T-helper 2 cell treated with Interferon-gamma antibody and Interleukin-4, amounts not matched to agents 5 μg/mL and 100 μg/mL, for 36 hours (primary cell): ENCODE measurements at regions not wholly inside any gene's neighbourhood (a gene's known extent, or its start where the extent isn't known, plus 50 kb on each side); places are given as distances from the start of the nearest gene placed in this dataset.
"Not testable (repeated sequence)": the region's sequence is repeated elsewhere in the genome, so short reads cannot be mapped to it uniquely, and the experiment has no call there.

ENCODE experiments used
- DNase-seq: peaks from one replicate; pipeline ENCODE4 v3.0.0; 2021; ENCODE audit warnings: low spot score
- H3K27ac Mint-ChIP-seq: one replicate; pipeline ENCODE4 v1.8.0; 2021; ENCODE audit warnings: mild to moderate bottlenecking, mixed read lengths
- H3K27me3 Mint-ChIP-seq: one replicate; pipeline ENCODE4 v1.8.0; 2021; ENCODE audit warnings: low read depth, mixed read lengths
- H3K36me3 Mint-ChIP-seq: one replicate; pipeline ENCODE4 v1.8.0; 2021; ENCODE audit warnings: low read depth, mixed read lengths
- H3K4me1 Mint-ChIP-seq: one replicate; pipeline ENCODE4 v1.8.0; 2021; ENCODE audit warnings: low read depth, mixed read lengths
- H3K4me3 Mint-ChIP-seq: one replicate; pipeline ENCODE4 v1.8.0; 2022; ENCODE audit warnings: mild to moderate bottlenecking, moderate library complexity, mixed read lengths
- H3K9me3 Mint-ChIP-seq: one replicate; pipeline ENCODE4 v1.8.0; 2021; ENCODE audit warnings: mixed read lengths

- DNase-seq = no peak
- H3K9me3 Mint-ChIP-seq = peaks cover 20% of the 10 kb centered on the region
- H3K27ac Mint-ChIP-seq = no peak overlapping the region
- no peak overlapping the region for H3K4me3 Mint-ChIP-seq
- no peaks in the 10 kb centered on the region for H3K36me3 Mint-ChIP-seq
- no peaks in the 10 kb centered on the region for H3K27me3 Mint-ChIP-seq
- no peaks in the 10 kb centered on the region for H3K4me1 Mint-ChIP-seq
Observed at GRCh38 chr18:10354241-10354811, 100.1 kb upstream of the APCDD1 start.

GRCh38 chr18:10354890-10355289 is 99.5 kb upstream of the APCDD1 start:
- Mint-ChIP-seq H3K27ac (no peak overlapping the region), H3K27me3 (no peaks in the 10 kb centered on the region), H3K4me3 (no peak overlapping the region), H3K4me1 (no peaks in the 10 kb centered on the region), H3K9me3 (peaks cover 20% of the 10 kb centered on the region), H3K36me3 (no peaks in the 10 kb centered on the region)
- DNase-seq = no peak

GRCh38 chr18:10356999-10357398 is 97.4 kb upstream of the APCDD1 start:
- not testable (repeated sequence) for H3K4me1 Mint-ChIP-seq, H3K27ac Mint-ChIP-seq, DNase-seq, H3K36me3 Mint-ChIP-seq, H3K27me3 Mint-ChIP-seq, H3K4me3 Mint-ChIP-seq
- peaks cover 20% of the 10 kb centered on the region for H3K9me3 Mint-ChIP-seq

DNA sequence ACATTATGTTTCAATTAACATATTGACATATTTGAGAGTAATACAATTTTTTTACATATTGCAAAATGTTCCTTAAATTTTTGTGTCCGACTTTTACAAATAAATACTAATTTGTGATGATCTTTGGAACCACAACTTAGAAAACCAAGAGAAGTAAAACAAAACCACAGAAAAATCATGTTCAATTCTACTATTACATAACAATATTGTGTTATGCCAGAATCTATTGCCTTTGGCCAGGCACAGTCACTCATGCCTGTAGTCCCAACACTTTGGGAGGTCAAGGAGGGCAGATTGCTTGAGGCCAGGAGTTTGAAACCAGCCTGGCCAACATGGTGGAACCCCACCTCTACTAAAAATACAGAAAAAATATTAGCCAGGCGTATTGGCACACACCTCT is 92.8 kb upstream of the APCDD1 start:
- no peaks in the 10 kb centered on the region for H3K4me1 Mint-ChIP-seq
- DNase-seq = no peak
- no peak overlapping the region for H3K27ac Mint-ChIP-seq
- no peak overlapping the region for H3K4me3 Mint-ChIP-seq
- H3K9me3 Mint-ChIP-seq = peaks cover 10% of the 10 kb centered on the region
- H3K27me3 Mint-ChIP-seq = peaks cover under 1% of the 10 kb centered on the region
- H3K36me3 Mint-ChIP-seq = no peaks in the 10 kb centered on the region

- H3K36me3 Mint-ChIP-seq = no peaks in the 10 kb centered on the region
- H3K27ac Mint-ChIP-seq = no peak overlapping the region
- DNase-seq = no peak
- peaks cover 4% of the 10 kb centered on the region for H3K27me3 Mint-ChIP-seq
- H3K4me1 Mint-ChIP-seq = no peaks in the 10 kb centered on the region
- H3K4me3 Mint-ChIP-seq = no peak overlapping the region
- no peaks in the 10 kb centered on the region for H3K9me3 Mint-ChIP-seq
Observed at GRCh38 chr18:10365021-10365500, 89.4 kb upstream of the APCDD1 start.

DNA sequence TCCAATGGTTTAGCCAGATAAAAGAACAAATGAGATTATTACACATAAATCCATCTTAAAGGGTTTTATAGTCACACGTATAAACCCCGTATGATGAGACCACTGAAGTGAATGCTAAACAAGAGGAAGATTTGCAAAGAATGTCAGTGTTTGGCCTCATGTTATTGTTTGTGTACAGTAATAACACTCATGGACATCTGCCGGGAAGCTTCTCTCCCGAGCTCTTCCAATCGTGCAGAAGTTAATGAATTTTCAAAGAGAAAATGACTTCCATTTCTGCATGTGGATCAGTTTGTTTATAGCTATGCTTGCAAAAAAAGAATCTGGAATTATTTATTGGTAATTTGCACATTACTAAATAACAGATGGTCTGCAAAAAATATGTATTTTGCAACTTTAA is 88.5 kb upstream of the APCDD1 start:
- DNase-seq = no peak
- no peaks in the 10 kb centered on the region for H3K4me1 Mint-ChIP-seq
- H3K9me3 Mint-ChIP-seq = no peaks in the 10 kb centered on the region
- no peaks in the 10 kb centered on the region for H3K36me3 Mint-ChIP-seq
- no peak overlapping the region for H3K27ac Mint-ChIP-seq
- no peak overlapping the region for H3K4me3 Mint-ChIP-seq
- H3K27me3 Mint-ChIP-seq = peaks cover 4% of the 10 kb centered on the region

DNA sequence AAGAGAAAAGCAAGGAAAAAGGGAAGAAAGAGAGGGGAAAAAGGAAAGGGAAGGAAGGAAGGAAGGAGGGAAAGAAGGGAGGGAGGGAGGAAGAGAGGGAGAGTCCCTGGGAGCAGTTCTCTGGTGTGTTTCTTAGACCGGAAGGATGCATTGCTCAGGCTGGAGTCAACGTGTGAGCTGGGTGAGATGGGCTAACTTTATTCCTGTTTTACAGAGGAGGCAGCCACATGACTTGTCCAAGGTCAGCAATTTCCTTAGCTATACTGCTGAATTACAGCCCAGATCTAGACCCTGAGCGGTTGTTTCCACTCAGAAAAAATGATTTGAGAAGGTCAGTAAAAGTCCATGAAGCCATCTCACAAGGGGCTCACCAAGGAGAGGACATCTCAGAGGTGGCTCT is 86.6 kb upstream of the APCDD1 start:
- Mint-ChIP-seq H3K27ac (no peak overlapping the region), H3K4me3 (no peak overlapping the region), H3K27me3 (peaks cover 4% of the 10 kb centered on the region), H3K36me3 (no peaks in the 10 kb centered on the region), H3K4me1 (no peaks in the 10 kb centered on the region), H3K9me3 (no peaks in the 10 kb centered on the region)
- DNase-seq = no peak

GRCh38 chr18:10368456-10369453 is 85.7 kb upstream of the APCDD1 start:
- no peak for DNase-seq
- H3K27me3 Mint-ChIP-seq = peaks cover 4% of the 10 kb centered on the region
- no peaks in the 10 kb centered on the region for H3K9me3 Mint-ChIP-seq
- H3K4me3 Mint-ChIP-seq = no peak overlapping the region
- H3K27ac Mint-ChIP-seq = no peak overlapping the region
- H3K4me1 Mint-ChIP-seq = no peaks in the 10 kb centered on the region
- H3K36me3 Mint-ChIP-seq = no peaks in the 10 kb centered on the region

- H3K4me3 Mint-ChIP-seq = no peak overlapping the region
- DNase-seq = no peak
- no peak overlapping the region for H3K27ac Mint-ChIP-seq
- H3K36me3 Mint-ChIP-seq = no peaks in the 10 kb centered on the region
- no peaks in the 10 kb centered on the region for H3K9me3 Mint-ChIP-seq
- H3K27me3 Mint-ChIP-seq = peaks cover 4% of the 10 kb centered on the region
- no peaks in the 10 kb centered on the region for H3K4me1 Mint-ChIP-seq
Observed at GRCh38 chr18:10370716-10371115, 83.7 kb upstream of the APCDD1 start.

- H3K27ac Mint-ChIP-seq = no peak overlapping the region
Observed at GRCh38 chr18:10371165-10371564, 83.3 kb upstream of the APCDD1 start.

GRCh38 chr18:10374195-10374594 is 80.2 kb upstream of the APCDD1 start:
- DNase-seq = no peak
- Mint-ChIP-seq H3K4me1 (no peaks in the 10 kb centered on the region), H3K36me3 (no peaks in the 10 kb centered on the region), H3K27ac (no peak overlapping the region), H3K9me3 (no peaks in the 10 kb centered on the region), H3K27me3 (no peaks in the 10 kb centered on the region), H3K4me3 (no peak overlapping the region)

More at GRCh38 chr18:10371165-10371564, 83.3 kb upstream of the APCDD1 start:
- Mint-ChIP-seq H3K4me3 (no peak overlapping the region), H3K4me1 (no peaks in the 10 kb centered on the region), H3K36me3 (no peaks in the 10 kb centered on the region), H3K27me3 (peaks cover 4% of the 10 kb centered on the region), H3K9me3 (no peaks in the 10 kb centered on the region)
- no peak for DNase-seq

DNA sequence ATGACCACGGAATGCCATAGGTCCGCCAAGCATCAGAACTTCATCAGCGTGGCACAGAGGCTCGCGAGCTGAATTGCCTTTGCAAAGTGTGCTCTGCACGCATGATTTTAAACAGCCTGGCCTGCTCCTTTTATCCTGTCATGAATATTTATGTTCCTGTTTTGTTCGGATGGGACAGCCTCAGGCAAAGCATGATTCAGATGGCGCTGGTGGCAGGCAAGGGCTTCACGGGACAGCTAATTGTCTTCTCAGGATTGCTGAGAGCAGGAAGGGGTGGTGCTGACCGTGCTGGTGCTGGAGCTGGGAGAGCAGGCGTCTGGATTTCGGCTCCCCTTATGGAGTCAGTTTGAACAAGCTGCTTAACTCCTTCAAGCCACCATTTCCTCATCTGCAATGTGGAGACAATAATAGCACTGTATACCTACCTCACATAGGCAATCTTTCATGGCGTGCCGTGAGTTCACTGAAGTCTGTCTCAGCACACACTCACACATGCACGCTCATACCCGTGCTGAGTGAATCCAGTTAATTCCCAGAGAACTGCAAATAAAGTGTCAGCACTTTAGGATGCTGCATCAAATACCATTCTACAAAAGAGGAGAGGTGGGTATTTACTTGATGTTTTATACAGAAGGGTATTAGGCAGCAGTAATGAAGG is 79.7 kb upstream of the APCDD1 start:
- no peak overlapping the region for H3K27ac Mint-ChIP-seq
- no peak overlapping the region for H3K4me3 Mint-ChIP-seq
- no peaks in the 10 kb centered on the region for H3K27me3 Mint-ChIP-seq
- DNase-seq = no peak
- H3K36me3 Mint-ChIP-seq = no peaks in the 10 kb centered on the region
- H3K9me3 Mint-ChIP-seq = no peaks in the 10 kb centered on the region
- no peaks in the 10 kb centered on the region for H3K4me1 Mint-ChIP-seq

DNA sequence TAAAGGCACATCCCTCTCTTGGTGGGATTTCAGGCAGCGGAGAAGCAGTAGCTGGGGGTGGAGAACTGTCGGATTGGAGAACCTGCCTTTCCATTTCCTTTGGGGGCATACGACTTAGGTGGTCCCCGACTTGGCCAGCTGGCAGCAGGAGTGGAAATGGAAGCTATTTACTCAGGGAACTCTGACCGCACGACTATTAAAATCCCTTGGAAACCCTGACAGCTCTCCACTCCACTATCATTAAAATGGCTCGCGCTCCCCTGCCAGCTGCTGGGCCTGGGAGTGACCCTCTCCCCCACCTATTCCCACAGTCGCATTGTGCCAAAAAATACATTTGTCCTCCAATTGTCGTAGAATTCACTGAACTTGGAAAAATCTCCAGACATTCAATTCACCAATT is 77.7 kb upstream of the APCDD1 start:
- H3K27me3 Mint-ChIP-seq = no peaks in the 10 kb centered on the region
- no peaks in the 10 kb centered on the region for H3K4me1 Mint-ChIP-seq
- no peaks in the 10 kb centered on the region for H3K9me3 Mint-ChIP-seq
- H3K36me3 Mint-ChIP-seq = no peaks in the 10 kb centered on the region
- H3K27ac Mint-ChIP-seq = no peak overlapping the region
- no peak for DNase-seq
- H3K4me3 Mint-ChIP-seq = no peak overlapping the region

GRCh38 chr18:10377956-10378355 is 76.5 kb upstream of the APCDD1 start:
- Mint-ChIP-seq H3K36me3 (no peaks in the 10 kb centered on the region), H3K4me1 (no peaks in the 10 kb centered on the region), H3K27ac (no peak overlapping the region), H3K27me3 (no peaks in the 10 kb centered on the region), H3K9me3 (no peaks in the 10 kb centered on the region), H3K4me3 (no peak overlapping the region)
- DNase-seq = no peak
